GM12878 (cell line): ENCODE measurements at regions not wholly inside any gene's neighbourhood (a gene's known extent, or its start where the extent isn't known, plus 50 kb on each side); places are given as distances from the start of the nearest gene placed in this dataset.

Source experiments
- BRCA1 ChIP-seq: IDR thresholded peaks from 2 replicates; pipeline ENCODE4 v1.6.1; 2011; ENCODE audit warnings: low read depth, low read length, improper control_type of control experiment
- CHD4 ChIP-seq: fragments of 200-600 bp; sonication (generic); IDR thresholded peaks from 2 replicates; pipeline ENCODE4 v1.6.1; 2016; ENCODE audit warnings: mild to moderate bottlenecking
- ESRRA ChIP-seq: IDR thresholded peaks from 2 replicates; pipeline ENCODE4 v1.6.1; 2012; ENCODE audit warnings: mild to moderate bottlenecking, low read length, improper control_type of control experiment
- EZH2 ChIP-seq: IDR thresholded peaks from 2 replicates; pipeline ENCODE4 v1.6.1; 2012; ENCODE audit warnings: low read depth, mild to moderate bottlenecking, control low read depth, inconsistent platforms, low read length, borderline replicate concordance; ENCODE audit not compliant: control insufficient read depth
- STAT1 ChIP-seq: fragments of 450-650 bp; conservative IDR thresholded peaks from 2 replicates; pipeline ENCODE4 v1.6.1; 2014; ENCODE audit warnings: antibody characterized with exemption, mild to moderate bottlenecking

GRCh38 chr20:19073584-19074218 lies 138.7 kb upstream of the SLC24A3 start:
- TF ChIP-seq BRCA1 (no peak), CHD4 (no peak), STAT1 (no peak), ESRRA (no peak), EZH2 (no peak)
